Omental fat pad (tissue), 3 donors: ENCODE measurements at regions not wholly inside any gene's neighbourhood (a gene's known extent, or its start where the extent isn't known, plus 50 kb on each side); places are given as distances from the start of the nearest gene placed in this dataset.
"Not testable (repeated sequence)": the region's sequence is repeated elsewhere in the genome, so short reads cannot be mapped to it uniquely, and the experiment has no call there.

Source experiments
- ATAC-seq: fragments of 150-250 bp; one replicate; pipeline ENCODE4 v1.9.1; 2016; ENCODE audit warnings: mild to moderate bottlenecking, moderate library complexity; ENCODE audit not compliant: low FRiP score
- DNase-seq: peaks from one replicate; pipeline ENCODE4 v3.0.0-alpha.2; 2019; ENCODE audit warnings: low spot score
- TF ChIP-seq, protein P1 (sequence below), 3 donors: fragments of 450-650 bp; IDR thresholded peaks; one replicate each; pipeline ENCODE4 v1.5.1; 2016 to 2017; ENCODE audit warnings: antibody characterized with exemption in 3 of 3, mild to moderate bottlenecking in 3 of 3, moderate library complexity in 2 of 3

- TF ChIP-seq, protein P1, sequence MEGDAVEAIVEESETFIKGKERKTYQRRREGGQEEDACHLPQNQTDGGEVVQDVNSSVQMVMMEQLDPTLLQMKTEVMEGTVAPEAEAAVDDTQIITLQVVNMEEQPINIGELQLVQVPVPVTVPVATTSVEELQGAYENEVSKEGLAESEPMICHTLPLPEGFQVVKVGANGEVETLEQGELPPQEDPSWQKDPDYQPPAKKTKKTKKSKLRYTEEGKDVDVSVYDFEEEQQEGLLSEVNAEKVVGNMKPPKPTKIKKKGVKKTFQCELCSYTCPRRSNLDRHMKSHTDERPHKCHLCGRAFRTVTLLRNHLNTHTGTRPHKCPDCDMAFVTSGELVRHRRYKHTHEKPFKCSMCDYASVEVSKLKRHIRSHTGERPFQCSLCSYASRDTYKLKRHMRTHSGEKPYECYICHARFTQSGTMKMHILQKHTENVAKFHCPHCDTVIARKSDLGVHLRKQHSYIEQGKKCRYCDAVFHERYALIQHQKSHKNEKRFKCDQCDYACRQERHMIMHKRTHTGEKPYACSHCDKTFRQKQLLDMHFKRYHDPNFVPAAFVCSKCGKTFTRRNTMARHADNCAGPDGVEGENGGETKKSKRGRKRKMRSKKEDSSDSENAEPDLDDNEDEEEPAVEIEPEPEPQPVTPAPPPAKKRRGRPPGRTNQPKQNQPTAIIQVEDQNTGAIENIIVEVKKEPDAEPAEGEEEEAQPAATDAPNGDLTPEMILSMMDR (IDR thresholded peaks at IDR 0.05): no peak
- DNase-seq: no peak
- ATAC-seq: no peak
These were observed 295.2 kb upstream of the LRP1B start for GRCh38 chr2:142426064-142426463.

- ATAC-seq: no peak
- TF ChIP-seq, protein P1 (IDR thresholded peaks at IDR 0.05): no peak
- DNase-seq: no peak
These were observed 294.7 kb upstream of the LRP1B start for GRCh38 chr2:142425551-142425950.

DNA sequence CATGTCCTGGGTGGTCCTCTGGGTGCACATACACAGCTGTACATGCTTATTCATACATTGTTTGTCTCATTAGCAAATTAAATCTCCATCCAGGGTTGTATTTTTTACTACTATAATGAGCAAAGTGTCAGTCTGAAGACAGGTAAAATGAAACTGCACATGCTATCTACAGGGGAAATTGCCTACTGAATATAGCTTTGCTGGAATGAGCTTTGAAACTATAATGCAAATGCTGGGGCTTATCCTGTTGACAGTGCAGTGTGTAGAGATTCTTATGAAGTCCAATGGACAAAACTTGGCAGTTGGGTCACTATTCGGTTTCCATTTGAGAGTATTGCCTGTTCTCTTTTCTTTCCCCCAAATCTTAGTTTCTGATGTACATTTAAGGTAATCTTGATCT is 292.8 kb upstream of the LRP1B start:
- no peak for DNase-seq
- TF ChIP-seq, protein P1 (IDR thresholded peaks at IDR 0.05): no peak

DNA sequence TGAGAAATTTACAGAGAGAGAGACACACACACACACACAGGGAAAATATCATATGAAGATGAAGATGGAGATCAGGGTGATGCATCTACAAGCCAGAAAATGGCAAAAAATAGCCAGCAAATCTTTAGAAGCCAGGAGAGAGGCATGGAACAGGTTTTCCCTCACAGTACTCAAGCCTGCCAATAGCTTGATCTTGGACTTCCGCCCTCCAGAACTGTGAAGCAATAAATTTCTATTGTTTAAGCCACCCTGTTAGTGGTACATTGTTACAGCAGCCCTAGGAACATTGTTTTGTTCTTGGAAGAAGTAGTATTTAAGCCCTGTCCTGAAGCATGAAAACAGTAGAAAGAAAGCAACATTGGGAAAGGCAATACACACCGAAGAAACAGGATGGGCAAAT is 292.0 kb upstream of the LRP1B start:
- no peak for ATAC-seq
- TF ChIP-seq, protein P1 (IDR thresholded peaks at IDR 0.05): no peak
- DNase-seq: no peak

More for the DNA sequence above, 292.8 kb upstream of the LRP1B start:
- no peak for ATAC-seq

- TF ChIP-seq, protein P1 (IDR thresholded peaks at IDR 0.05): no peak
- DNase-seq (no peak), ATAC-seq (no peak)
These were observed 291.2 kb upstream of the LRP1B start for GRCh38 chr2:142422041-142422440.

DNA sequence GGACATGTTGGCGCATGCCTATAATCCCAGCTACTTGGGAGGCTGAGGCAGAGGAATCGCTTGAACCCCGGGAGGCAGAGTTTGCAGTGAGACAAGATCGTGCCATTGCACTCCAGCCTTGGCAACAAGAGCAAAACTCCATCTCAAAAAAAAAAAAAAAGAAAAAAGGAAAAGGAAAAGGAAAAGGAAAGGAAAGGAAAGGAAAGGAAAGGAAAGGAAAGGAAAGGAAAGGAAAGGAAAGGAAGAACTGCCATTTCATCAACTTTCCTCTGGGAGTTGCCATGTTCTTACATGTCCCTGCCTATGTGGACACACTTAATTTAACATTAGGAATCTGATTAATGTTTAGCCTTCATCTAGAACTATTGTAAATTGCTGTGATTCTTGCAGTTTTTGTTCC is 287.9 kb upstream of the LRP1B start:
- ATAC-seq, DNase-seq: not testable (repeated sequence)

- DNase-seq: no peak
- TF ChIP-seq, protein P1 (IDR thresholded peaks at IDR 0.05): no peak
- no peak for ATAC-seq
These were observed 286.2 kb upstream of the LRP1B start for GRCh38 chr2:142416996-142417395.

GRCh38 chr2:142415461-142415860 is 284.6 kb upstream of the LRP1B start:
- TF ChIP-seq, protein P1 (IDR thresholded peaks at IDR 0.05): no peak
- no peak for ATAC-seq
- no peak for DNase-seq
